ENCODE measurements at regions not wholly inside any gene's neighbourhood (a gene's known extent, or its start where the extent isn't known, plus 50 kb on each side); places are given as distances from the start of the nearest gene placed in this dataset.
"Not testable (repeated sequence)": the region's sequence is repeated elsewhere in the genome, so short reads cannot be mapped to it uniquely, and the experiment has no call there.

DNA sequence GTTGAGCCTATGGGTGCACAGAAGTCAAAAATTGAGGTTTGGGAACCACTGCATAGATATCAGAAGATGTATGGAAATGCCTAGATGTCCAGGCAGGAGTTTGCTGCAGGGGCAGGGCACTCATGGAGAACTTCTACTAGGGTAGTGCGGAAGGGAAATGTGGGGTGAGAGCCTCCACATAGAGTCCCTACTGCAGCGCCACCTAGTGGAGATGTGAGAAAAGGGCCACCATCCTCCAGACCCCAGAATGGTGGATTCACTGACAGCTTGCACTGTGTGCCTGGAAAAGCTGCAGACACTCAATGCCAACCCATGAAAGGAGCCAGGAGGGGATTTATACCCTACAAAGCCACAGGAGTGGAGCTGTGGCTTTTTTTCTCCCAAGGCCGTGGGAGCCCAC, 133.7 kb downstream of the DEFB131A start:
- not testable (repeated sequence) for H3K4me3 ChIP-seq (ENCODE audit: low read depth, low read length); DNase-seq (ENCODE audit: low read depth)
- TF ChIP-seq, protein P1, sequence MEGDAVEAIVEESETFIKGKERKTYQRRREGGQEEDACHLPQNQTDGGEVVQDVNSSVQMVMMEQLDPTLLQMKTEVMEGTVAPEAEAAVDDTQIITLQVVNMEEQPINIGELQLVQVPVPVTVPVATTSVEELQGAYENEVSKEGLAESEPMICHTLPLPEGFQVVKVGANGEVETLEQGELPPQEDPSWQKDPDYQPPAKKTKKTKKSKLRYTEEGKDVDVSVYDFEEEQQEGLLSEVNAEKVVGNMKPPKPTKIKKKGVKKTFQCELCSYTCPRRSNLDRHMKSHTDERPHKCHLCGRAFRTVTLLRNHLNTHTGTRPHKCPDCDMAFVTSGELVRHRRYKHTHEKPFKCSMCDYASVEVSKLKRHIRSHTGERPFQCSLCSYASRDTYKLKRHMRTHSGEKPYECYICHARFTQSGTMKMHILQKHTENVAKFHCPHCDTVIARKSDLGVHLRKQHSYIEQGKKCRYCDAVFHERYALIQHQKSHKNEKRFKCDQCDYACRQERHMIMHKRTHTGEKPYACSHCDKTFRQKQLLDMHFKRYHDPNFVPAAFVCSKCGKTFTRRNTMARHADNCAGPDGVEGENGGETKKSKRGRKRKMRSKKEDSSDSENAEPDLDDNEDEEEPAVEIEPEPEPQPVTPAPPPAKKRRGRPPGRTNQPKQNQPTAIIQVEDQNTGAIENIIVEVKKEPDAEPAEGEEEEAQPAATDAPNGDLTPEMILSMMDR (IDR thresholded peaks at IDR 0.05; ENCODE audit: low read depth, low read length, missing control alignments): peak; percentile 44

DNA sequence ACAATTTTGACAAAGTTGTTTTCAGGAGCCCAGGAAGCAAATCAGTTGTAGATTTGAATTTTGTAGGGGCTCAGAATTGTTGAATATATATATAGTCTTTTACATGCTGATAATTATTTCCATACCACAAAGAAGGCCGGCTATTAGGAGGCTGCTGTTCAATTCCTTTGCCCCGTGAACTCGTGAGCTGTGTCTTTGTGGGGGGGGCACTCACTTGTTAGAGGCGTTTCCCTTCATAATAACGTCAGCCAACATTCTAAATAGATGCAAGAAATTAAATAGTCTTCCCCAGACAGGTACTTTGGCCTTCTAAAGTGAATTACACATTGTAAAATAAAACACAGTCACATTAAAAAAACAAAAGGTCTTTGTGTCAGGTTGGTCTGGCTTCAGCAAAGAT, 138.7 kb downstream of the DEFB131A start:
- DNase-seq (ENCODE audit: low read depth); H3K4me3 ChIP-seq (ENCODE audit: low read depth, low read length): not testable (repeated sequence)

DNA sequence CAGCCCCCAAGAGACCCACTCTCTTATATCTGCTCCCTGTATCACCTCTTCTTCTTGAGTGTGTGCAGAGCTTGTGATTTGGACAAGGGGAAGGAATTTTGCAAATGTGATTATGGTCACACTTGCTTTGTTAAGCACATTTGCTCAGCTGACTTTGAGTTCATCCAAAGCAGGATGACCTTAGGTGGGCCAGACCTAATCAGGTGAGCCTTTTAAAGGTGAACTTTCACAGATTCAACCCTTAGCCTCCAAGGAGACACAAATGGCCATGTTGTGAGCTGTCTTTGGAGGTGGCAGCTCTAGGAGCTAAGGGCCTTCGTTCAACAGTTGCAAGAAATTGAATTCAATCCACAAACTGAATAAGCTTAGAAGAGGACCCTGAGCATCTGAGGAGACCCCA, 147.8 kb downstream of the DEFB131A start:
- TF ChIP-seq, protein P1 (IDR thresholded peaks at IDR 0.05; ENCODE audit: low read depth, low read length, missing control alignments): no peak
- DNase-seq (ENCODE audit: low read depth): no peak
- H3K4me3 ChIP-seq (ENCODE audit: low read depth, low read length): no peak overlapping the region

DNA sequence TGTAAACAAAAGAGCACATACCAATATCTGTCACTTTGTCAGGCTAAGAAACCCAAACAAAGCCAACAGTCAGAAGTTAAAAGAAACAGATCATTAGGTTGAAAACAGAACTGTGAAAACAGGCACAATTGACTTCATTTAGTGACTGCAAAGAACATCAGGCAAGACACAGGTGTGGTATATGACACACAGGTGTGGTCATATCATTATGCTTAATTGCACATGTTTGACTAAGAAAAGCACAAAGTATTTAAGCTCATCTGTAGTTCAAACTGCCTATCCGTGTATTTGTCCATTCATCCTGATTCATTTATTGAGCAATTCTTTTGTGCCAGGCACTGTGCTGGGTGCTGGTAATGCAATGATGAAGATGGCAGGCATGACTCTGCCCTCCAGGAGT, 150.7 kb downstream of the DEFB131A start:
- DNase-seq (ENCODE audit: low read depth): no peak
- TF ChIP-seq, protein P1 (IDR thresholded peaks at IDR 0.05; ENCODE audit: low read depth, low read length, missing control alignments): no peak
- no peak overlapping the region for H3K4me3 ChIP-seq (ENCODE audit: low read depth, low read length)

DNA sequence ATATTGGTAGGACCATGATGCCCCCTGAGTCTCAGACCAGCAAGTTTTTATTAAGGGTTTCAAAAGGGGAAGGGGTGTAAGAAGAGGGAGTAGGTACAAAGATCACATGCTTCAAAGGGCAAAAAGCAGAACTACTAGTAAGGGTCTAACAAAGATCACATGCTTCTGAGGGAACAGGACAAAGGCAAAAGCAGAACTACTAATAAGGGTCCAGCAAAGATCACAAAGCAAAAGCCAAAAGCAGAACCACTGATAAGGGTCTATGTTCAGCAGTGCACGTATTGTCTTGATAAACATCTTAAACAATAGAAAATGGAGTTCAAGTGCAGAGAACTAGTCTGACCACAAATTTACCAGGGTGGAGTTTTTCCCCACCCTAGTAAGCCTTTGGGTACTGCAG, 151.3 kb downstream of the DEFB131A start:
- H3K4me3 ChIP-seq (ENCODE audit: low read depth, low read length); DNase-seq (ENCODE audit: low read depth): not testable (repeated sequence)

DNA sequence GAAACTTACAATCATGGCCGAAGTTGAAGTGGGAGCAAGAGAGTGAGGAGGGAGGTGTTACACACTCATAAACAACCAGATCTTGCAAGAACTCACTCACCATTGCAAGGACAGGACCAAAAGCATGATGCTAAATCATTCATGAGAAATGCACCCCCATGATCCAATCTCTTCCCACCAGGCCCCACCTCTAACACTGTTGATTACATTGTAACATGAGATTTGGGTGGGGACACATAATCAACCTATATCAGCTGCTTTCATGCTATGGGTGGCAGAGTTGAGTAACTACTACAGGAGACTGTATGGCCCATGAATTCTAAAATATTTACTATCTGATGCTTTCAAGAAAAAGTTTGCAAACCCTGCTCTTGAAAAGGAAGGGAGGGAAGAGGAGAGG, 155.1 kb downstream of the DEFB131A start:
- TF ChIP-seq, protein P1 (IDR thresholded peaks at IDR 0.05; ENCODE audit: low read depth, low read length, missing control alignments): no peak
- DNase-seq (ENCODE audit: low read depth): no peak
- no peak overlapping the region for H3K4me3 ChIP-seq (ENCODE audit: low read depth, low read length)

DNA sequence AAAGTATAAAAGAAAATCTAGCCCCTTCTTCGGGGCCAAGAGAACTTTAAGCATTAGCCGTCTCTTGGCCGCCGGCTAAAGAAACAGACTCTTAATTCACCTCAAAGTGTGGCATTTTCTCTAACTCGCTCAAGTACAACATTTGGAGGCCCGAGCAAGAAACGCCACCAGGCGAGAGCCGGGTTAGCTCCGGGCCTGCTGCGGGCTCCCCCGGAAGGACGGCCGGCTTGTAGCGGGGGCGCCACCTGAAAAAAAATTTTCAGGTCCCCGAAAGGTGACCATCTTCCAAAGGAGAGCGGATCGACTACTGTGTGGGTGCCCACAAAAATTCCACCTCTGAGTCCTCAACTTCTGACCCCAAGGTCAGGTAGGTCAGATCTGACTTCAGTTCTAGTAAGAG, 156.0 kb downstream of the DEFB131A start:
- no peak for DNase-seq (ENCODE audit: low read depth)
- TF ChIP-seq, protein P1 (IDR thresholded peaks at IDR 0.05; ENCODE audit: low read depth, low read length, missing control alignments): no peak
- H3K4me3 ChIP-seq (ENCODE audit: low read depth, low read length): no peak overlapping the region

DNA sequence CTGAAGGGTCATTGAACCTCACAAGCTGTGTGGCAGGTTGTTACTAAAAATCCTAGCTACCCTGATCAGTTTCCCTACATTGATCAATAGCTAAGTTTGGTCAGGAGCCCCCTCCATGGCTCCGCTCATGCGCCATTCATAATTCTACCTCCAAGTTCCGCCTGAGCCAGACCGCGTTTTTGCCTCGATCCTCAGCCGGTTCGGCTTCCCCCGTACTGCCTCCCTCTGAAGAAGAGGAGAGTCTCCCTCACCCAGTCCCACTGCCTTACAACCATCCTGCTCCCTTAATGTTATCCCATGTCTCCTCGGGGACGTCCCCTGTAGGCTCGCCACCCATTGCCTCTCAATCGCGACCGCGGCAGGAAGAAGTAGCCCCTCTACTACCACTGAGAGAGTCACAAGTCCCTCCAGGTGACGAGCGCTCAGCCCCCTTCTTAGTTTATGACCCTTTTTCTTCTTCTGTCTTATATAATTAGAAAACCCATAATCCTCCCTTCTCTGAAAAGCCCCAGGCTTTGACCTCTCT, 158.2 kb downstream of the DEFB131A start:
- TF ChIP-seq, protein P1 (IDR thresholded peaks at IDR 0.05; ENCODE audit: low read depth, low read length, missing control alignments): no peak

DNA sequence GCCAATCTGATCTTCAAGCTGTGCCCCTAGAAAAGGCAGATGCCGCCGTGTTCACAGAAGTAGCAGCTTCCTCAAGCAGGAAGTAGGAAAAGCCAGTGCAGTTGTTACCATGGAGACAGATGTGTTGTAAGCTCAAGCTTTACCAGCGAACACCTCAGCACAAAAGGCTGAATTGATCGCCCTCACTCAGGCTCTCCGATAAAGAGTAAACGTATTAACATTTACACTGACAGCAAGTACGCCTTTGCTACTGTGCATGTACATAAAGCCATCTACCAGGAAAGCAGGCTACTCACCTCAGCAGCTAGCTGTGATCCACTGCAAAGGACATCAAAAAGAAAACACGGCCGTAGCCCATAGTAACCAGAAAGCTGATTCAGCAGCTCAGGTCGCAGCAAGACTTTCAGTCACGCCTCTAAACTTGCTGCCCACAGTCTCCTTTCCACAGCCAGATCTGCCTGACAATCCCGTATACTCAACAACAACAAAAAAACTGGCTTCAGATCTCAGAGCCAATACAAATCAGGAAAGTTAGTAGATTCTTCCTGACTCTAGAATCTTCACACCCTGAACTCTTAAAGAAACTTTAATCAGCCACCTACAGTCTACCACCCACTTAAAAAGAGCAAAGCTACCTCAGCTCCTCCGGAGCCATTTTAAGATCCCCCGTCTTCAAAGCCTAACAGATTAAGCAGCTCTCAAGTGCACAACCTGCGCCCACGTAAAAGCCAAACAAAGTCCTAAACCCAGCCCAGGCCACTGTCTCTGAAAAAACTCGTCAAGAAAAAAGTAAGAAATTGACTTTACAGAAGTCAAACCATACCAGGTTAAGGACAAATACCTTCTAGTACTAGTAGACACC, 160.0 kb downstream of the DEFB131A start:
- DNase-seq (ENCODE audit: low read depth): not testable (repeated sequence)

More for the DNA sequence above, 158.2 kb downstream of the DEFB131A start:
- no peak overlapping the region for H3K4me3 ChIP-seq (ENCODE audit: low read depth, low read length)
- no peak for DNase-seq (ENCODE audit: low read depth)

DNA sequence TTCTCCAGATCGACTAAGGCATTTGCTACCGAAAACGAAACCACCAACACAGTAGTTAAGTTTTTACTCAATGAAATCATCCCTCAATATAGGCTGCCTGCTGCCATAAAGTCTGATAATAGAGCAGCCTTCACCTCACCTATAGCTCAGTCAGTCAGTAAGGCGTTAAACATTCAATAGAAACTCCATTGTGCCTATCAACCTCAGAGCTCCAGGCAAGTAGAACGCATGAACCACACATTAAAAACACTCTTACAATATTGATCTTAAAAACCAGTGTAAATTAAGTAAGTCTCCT, 160.6 kb downstream of the DEFB131A start:
- DNase-seq (ENCODE audit: low read depth); H3K4me3 ChIP-seq (ENCODE audit: low read depth, low read length): not testable (repeated sequence)

More for the DNA sequence above, 160.0 kb downstream of the DEFB131A start:
- not testable (repeated sequence) for H3K4me3 ChIP-seq (ENCODE audit: low read depth, low read length)

Measured in GM12864 (cell line).